RPMI8226 (cell line): ENCODE measurements at regions not wholly inside any gene's neighbourhood (a gene's known extent, or its start where the extent isn't known, plus 50 kb on each side); places are given as distances from the start of the nearest gene placed in this dataset.
A peak's percentile ranks its signal among the peaks of the same experiment; 100 is the strongest.
"Not testable (repeated sequence)": the region's sequence is repeated elsewhere in the genome, so short reads cannot be mapped to it uniquely, and the experiment has no call there.

Source experiments
- DNase-seq: peaks from one replicate; pipeline ENCODE4 v3.0.0-alpha.2; 2015

GRCh38 chr11:69934861-69935494, 115.8 kb upstream of the FGF3 start:
- no peak for DNase-seq

- no peak for DNase-seq
Observed at GRCh38 chr11:69935941-69936505, 116.8 kb upstream of the FGF3 start.

DNA sequence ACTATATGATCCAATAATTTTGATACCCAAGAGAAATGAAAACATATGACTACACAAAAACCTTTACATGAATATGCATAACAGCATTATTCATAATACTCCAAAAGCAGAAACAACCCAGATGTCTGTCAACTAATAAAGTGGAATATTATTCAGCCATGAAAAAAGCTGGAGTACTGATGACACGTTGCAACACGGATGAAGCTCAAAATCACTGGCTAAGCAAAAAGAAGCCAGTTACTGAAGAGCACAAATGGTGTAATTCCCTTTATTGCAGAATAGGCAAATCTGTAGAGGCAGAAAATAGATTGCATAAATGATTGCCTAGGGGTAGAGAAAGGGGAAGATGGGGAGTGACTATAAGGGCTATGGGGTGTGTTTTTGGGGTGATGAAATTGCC, 117.6 kb upstream of the FGF3 start:
- DNase-seq = no peak

DNA sequence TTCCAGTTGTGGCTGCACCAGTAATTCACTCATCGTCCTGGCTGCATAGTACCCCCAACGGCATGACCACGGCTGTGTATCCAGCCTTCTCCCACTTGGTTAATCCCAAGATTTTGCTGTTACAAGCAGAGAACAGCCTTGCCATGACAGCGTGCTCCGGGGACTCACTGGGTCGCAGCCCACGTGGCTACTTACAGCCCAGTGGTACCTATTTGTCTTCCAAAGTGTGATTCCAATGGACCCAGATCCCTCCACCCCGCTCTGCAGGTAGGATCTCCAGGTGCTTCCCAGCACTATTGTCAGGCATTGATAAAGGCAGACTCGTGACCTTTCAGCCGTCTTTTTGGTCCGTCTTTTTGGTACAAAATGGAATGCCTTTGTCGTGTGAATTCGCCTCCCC, 119.0 kb upstream of the FGF3 start:
- DNase-seq = no peak

DNA sequence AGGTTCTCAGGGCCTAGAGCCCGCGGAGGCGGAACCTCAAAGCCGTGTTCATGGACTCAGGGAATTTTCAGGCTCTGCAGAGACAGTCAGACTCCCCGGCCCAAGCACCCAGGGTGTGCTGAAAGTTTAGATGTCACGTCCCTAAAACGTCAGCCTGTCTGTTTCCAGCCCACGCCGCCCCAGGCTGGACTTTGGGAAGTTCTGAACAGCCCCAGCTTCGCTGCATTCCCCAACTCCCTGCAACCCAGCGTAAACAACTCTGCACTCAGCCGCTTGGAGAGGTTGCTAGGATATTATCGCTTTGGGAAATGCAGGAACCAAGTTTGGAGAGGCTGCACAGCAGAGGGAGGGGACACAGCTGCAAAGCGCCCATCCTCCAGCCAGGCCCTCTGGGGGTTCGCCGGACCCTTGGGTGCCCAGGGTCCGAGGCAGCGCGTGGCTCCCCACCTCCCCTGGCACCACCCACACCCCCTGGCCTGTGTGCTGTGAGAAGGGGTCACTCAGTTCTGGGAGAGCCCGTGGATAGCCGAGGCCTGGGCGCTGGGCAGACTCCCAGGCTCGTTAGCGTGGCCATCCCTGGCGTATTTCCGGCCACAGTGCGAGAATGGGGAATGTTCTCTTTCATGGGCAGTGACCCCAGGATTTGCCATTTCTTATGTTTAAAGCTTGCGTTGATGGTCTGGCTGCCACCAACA, 120.5 kb upstream of the FGF3 start:
- DNase-seq = no peak

DNA sequence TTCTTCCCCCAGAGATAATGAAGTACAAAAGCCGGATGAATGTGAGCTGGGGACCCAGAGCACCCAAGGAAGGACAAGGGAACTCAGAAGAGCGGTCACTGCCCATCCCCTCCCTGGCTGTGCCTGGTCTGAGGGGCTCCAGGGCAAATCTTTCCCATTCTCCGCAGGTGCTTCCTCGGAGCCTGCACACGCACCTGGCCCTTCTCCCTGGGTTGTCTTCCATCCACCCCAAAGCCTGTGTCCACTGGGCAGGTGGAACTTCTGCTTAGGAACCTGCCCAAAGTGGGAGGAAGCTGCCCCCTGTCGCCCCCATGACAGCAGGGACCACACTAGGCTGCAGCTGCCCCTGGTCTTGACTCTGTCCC, 121.0 kb upstream of the FGF3 start:
- no peak for DNase-seq

DNA sequence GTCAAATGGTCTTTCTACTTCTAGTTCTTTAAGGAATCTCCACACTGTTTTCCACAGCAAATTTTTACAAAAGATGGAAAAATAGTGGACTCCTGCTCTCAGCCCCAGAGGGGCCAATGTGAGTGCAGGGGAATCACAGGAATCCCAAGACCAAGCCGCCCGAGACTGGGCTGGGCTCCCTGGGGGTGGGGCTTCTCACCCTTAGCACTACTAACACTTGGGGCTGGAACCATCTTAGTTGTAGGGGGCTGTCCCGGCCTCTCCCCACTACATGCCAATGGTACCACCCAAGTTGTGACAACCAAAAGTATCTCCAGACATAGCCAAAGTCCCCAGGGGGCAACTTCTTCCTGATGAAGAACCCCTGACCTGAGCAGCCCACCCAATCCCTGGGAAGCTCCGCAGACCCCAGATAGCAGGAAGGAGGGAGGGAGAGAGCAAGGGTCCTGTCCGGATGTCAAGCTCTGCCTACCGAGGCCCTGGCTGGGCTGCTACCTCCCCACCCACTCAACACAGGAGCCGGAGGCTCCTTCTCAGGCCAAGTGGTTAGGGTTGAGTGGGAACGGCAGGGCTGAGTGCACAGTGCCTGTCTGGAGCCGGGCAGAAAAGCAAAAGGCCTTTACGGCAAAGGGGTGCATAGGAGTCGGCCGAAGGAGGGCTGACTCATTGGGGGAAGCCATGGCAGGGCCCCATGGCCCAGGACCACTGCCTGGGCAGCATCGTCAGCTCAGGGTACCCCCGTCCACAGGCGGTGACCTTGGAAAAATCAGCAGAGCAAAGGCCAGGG, 122.5 kb upstream of the FGF3 start:
- DNase-seq = no peak

DNA sequence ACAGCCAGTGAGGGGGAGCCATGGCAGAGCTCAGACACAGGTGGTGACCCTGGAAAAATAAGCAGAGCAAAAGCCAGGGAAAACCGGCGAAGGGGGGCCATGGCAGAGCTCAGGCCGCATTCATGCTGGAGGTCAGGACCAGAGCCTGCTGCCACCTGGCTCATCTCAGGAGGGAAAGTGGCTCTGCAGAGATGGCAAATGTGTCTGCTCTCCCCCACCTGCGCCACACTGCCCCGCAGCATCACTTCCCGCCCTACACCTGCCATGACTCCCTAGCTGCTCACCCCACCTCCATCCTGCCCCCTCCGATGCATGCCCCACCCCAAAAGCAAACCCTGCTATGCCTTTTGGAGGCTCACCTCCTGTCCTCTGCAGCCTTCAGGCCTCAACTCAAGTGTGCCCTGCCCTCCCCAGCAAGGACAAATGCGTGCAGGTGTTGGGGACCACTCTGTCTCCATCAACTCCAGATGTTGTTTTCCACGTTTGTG, 123.2 kb upstream of the FGF3 start:
- no peak for DNase-seq

DNA sequence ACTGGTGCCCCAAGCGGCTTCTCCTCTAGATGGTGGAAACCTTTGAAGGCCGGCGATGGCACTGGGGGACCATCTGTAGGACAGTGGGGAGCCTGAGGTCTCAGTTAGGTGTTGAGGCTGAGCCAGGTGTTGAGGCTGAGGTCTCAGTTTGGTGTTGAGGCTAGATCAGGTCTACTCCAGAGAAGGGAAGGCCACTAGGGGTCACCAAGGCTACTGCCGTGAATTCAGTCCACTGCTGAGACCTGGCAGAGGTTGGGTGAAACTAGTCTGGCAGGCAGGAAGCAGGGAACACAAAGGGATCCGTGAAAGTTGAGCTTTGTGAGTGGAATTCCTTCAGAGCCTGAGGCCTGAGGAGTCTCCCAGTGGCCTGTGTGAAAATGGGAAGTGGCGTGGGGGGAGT, 123.8 kb upstream of the FGF3 start:
- DNase-seq = peak; percentile 62

DNA sequence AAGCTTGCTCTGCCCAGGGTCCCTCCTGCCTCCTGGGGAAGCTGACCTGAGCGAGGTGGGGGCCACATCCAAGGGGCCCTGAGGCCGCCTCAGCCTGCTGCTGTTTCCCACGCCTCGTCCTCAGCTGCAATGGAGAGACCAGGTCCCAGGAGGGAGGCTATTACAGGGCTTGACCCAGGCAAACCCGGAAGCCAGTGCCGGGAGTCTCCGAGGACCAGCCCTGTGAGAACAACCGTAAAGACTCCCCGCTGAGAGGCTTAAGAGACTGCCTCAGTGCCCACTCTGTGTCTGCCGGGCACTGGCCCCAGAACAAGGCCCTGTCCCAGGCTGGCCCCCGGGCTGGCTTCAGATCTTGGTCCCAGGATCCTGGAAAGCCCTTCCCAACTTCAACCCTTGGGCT, 124.3 kb upstream of the FGF3 start:
- no peak for DNase-seq

DNA sequence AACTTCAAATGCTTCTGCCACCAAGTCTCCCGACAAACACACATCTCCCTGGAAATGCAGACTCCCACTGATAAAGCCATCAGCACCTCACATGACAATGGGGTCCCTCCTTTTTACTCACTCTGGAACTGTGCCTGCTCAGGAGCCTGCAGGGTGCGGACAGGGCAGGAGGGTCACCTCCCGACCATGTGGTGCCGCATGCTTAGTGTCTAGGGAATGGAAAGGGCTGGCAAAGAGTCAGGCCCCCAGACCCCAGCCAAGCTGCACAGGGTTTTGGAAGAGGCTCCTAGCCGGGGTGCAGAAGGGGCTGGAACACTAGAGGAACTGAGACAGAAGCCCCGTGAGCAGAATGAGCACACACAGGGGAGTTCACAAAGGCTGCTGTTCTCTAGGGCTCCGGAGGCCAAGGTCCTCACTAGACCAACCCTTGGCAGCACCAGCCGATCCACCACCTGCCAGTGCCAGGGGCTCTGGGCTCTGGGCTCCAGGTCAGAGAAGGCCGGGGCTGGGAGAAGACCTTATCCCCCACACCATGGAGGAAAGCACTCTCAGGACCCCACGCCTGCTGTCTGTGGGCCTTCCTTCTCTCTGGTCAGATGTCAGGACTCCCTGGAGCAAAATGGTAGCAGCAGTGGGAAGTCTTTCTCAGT, 125.1 kb upstream of the FGF3 start:
- DNase-seq = no peak

DNA sequence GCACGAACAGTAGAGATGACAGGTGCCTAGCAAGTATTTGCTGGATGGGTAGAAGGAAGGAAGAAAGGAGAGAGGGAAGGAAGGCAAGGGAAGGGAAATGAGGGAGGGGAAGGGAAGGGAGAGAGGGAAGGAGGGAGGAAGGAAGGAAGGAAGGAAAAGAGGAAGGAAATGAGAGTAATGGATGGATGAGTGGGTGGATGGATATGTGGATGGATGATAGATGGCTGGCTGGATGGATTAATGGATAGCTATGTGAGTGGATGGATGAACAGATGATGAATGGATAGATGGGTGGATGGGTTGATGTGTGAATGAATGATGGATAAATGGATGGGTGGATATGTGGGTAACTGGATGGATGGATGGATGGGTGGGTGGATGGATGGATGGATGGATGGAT, 125.9 kb upstream of the FGF3 start:
- no peak for DNase-seq

GRCh38 chr11:69947059-69947792, 128.0 kb upstream of the FGF3 start:
- DNase-seq = no peak

GRCh38 chr11:69947793-69948255, 128.6 kb upstream of the FGF3 start:
- DNase-seq = no peak

- no peak for DNase-seq
Observed at GRCh38 chr11:69948256-69949141, 129.3 kb upstream of the FGF3 start.

DNA sequence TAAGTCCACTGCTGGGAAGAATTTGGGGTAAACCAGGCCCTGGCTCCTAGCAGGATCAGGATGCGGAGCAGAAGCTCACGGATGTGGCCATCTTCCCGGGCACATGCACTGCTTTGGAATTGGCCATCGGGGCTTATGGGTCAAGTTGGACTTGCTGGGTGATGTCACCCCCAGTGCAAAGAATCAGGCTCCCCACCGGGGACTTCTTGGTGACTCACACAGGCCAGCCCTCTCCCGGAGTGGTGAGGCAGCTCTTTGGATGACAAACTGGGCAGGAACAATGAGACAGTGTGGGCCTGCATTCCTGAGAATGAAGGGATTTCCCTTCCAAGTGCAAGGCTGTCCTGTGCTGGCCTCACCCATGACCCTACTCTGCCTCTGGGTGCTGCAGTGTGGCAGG, 128.8 kb upstream of the ANO1 start:
- DNase-seq = no peak

GRCh38 chr11:69950120-69950519, 128.0 kb upstream of the ANO1 start:
- peak; percentile 77 for DNase-seq

- no peak for DNase-seq
Observed at GRCh38 chr11:69950621-69951020, 127.5 kb upstream of the ANO1 start.

GRCh38 chr11:69951821-69952220, 126.3 kb upstream of the ANO1 start:
- no peak for DNase-seq

DNA sequence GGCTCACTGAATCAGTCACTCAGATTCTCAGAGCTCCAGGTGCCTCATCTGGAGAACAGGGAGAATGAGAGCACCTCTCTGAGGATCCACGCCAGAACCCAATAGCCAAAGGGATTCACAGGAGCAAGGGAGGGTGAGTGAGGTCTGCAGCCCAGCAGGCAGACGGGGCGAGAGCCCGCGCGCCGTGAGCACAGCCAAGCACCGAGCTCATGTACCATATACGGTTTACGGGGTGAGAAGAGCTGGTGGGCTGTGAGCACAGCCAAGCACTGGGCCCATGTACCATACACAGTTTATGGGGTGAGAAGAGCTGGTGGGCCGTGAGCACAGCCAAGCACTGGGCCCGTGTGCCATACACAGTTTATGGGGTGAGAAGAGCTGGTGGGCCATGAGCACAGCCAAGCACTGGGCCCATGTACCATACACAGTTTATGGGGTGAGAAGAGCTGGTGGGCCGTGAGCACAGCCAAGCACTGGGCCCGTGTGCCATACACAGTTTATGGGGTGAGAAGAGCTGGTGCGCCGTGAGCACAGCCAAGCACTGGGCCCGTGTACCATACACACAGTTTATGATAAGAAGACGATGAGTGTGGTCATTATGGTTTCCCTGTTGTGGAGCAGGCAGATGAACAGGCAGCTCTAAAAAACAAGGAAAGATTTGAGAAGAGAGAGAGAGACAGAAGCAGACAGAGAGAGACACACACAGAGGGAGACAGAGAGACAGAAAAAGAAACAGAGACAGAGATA, 125.7 kb upstream of the ANO1 start:
- DNase-seq = not testable (repeated sequence)

DNA sequence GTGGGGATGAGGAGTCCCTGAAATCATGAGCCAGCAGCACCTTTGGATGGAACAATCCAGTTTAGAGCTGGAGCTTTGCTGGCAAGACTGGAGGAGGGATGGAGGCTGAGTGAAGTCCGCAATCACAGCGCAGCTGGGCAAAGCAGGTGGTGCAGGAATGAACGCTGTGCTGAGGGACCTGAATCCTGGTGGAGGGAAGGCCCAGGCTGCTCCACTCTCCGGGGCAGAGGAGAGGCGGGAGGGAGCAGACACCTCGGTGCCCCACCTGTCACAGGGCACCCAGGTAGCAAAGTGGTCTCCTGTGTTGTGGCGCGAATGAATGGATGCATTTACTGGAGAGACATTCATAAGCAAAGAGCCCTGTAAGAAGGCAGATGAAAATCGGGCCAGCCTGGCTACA, 124.8 kb upstream of the ANO1 start:
- DNase-seq = no peak
